GOT3 (cell line): ENCODE measurements at regions not wholly inside any gene's neighbourhood (a gene's known extent, or its start where the extent isn't known, plus 50 kb on each side); places are given as distances from the start of the nearest gene placed in this dataset.

Experiments used
- DNase-seq: peaks from one replicate; lab custom pipeline; 2025; ENCODE audit warnings: mixed read lengths; lab: John Stamatoyannopoulos, UW

GRCh38 chr9:107953556-107954125, 464.1 kb upstream of the KLF4 start:
- no peak for DNase-seq

- DNase-seq, result no peak
These were observed 463.2 kb upstream of the KLF4 start for GRCh38 chr9:107952773-107953172.

DNA sequence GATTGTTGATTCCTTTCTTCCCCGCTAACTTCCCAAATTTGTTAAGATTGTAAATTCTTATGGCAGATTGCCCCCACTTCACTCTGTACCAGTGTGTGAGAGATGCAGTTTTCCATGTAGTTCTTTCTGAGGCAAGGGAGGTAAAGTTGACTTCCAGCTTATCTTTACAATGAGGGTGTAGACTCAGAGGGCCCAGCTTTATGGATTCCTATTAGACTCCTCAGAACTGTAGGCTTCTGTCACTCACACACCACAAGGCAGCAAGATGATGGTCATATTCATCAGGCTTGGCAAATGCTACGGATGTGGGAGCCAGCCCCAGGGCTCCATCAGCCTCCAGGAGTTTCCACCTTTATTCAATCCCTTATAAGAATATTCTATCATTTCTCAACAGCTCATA, 461.9 kb upstream of the KLF4 start:
- no peak for DNase-seq

- no peak for DNase-seq
These were observed 459.5 kb upstream of the KLF4 start for GRCh38 chr9:107949061-107949460.

DNA sequence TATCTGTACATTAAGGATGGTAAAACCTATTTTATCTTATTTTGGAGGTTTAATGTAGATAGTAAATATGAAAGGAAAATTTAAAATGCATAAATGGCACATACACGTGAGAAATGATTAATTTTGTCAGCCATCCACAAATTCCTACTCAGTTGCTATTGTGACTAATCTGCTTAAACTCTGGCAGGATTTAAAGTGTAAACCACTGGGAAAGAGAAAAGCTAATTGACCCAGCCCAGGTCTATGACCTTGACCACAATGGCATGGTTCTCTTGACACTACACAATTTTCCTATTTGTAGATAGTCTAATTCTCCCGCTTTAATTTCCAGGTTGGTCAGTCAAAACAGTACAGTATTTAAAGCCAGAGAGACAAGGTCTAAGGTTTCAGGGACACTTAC, 459.0 kb upstream of the KLF4 start:
- no peak for DNase-seq

DNA sequence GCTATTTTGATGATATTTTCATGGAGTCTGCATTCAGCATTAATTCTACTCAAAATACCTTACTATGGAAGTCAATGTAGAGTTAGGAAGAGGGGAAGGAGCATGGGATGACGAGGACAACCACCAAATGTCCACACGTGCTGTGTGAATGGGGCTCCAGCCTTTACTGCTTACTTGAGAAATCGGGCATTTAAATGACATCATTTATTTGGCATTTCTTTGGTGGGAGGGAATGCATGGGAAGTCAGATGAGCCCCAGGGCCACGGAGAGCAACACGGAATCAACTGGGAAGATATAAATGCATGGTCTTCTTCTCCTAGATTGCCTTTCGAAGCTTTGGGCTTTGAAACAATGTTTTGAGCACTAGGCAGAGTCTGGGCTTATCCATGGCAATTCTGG, 458.5 kb upstream of the KLF4 start:
- no peak for DNase-seq

DNA sequence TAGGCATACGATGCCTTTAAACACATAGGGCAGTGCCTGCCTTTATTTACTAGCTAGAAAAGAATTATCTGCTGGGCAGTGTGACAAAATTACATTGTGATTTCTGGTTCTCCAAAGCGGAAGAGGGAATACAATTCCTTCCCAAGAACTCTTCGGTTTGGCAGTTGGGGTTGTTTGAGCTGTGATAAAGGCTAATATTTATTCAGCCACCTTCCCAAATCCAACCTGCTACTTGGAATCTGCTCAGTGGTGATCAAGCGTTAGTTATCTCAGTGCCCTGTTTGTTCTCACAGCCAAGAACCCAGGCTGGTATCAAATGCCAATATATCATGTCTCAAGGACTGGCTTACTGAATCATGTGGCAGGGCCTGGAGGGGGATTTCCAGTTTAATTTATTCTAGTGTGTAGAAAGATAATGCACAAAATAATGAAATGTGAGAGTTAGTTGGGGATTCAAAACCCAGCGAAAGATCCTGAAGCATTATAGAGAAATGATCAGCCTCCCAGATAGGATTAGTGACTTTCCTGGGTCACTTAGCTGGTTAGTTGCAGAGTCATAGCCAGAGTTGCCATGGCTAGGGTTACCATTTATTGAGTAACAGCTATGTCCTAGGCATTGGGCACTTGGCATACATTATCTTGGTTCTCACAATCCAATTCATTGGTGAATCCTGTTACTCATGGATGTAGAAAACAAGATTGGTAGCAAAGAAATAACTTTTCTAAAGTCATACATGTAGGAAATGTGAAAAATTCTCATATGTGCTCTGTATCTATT, 457.0 kb upstream of the KLF4 start:
- no peak for DNase-seq

GRCh38 chr9:107945961-107946360, 456.4 kb upstream of the KLF4 start:
- no peak for DNase-seq

GRCh38 chr9:107945493-107945892, 455.9 kb upstream of the KLF4 start:
- no peak for DNase-seq

GRCh38 chr9:107944387-107944786, 454.8 kb upstream of the KLF4 start:
- no peak for DNase-seq

DNA sequence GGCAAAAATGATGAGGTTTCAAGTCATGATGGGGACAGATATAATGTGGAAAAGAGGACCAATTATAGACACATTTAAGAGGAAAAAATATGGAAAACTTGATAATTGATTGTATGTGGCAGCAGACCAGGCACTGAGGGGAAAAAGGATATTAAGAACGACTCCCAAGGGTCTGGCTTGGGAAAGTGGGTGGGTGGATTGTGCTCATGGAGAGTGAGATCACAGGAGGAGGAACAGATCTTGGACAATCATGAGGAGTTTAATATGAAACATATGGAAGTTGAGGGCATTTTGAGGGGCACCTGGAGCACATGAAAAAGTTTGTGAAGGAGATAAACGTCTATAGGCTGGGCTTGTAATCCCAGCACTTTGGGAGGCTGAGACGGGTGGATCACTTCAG, 454.3 kb upstream of the KLF4 start:
- DNase-seq, result no peak

- DNase-seq, result no peak
These were observed 453.3 kb upstream of the KLF4 start for GRCh38 chr9:107942856-107943255.

GRCh38 chr9:107942291-107942690, 452.7 kb upstream of the KLF4 start:
- no peak for DNase-seq

DNA sequence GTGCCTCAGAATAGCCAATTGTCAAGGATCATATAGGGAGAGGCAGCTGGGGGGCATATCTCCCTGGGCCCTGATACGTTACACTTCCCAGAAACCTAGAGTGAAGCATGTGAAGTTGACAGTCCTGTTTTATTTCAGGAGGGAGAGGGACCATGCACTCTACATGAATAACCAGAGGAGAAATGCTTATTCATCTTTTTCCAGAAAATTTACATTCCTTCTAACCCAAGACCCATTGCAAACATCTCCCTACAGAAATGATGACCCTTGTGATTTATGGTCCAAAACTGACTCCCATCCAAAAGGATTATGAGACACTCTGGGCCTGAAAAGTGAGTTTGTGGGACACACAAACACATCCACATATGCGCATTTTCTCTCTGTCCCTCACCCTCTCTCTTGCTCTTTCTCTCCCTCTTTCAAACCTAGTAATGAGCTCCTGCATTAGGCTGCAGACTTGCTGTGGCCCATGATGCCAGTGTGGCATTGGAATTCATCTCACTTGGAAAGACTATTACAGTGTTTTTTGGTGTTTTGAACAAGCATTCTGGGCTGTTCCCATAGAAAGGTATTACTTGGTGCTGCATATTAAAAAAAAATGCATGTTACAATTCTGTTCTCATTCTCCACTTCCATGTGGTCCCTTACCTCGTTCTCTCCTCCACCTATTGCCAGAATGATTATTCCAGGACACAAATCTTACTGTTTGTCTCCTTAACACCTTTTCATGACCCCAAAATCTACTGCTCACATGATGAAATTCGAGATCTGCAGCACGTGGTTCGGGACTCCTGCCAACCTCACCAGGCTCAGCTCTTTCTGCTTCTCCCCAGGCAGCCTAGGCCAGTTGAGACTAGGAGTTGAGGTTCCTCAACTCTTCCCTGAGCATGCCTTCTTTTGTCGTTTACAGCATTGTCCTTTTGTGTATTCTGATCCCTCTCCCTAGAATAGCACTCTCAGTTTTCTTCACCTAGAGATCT, 451.3 kb upstream of the KLF4 start:
- DNase-seq, result no peak

DNA sequence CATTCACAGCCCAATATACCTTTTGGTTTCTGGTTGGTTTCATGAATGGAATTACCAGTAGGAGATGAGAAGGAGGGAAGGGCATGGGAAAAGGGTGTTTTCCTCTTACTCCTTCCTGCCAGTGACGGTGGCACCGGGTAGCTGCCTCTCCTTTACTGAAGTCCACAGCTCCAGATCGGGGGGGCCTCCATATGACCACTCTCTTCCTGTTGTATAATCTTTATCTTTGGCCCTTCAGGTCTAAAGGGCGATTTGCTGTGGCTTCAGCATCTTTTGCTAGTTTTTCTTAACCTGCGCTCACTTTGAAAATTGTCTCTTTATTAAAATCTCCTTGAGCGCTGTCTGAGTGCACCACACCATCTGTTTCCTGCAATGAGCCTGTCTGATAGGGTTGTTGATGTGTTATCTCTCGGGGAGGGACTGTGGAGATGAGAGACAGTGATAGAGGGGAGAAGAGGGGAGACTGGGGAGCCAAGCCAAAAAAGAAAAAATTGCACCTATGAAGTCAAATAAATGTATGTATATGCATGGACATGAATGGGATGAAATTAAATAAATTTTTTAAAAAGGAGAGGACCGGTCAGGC, 449.3 kb upstream of the KLF4 start:
- no peak for DNase-seq

DNA sequence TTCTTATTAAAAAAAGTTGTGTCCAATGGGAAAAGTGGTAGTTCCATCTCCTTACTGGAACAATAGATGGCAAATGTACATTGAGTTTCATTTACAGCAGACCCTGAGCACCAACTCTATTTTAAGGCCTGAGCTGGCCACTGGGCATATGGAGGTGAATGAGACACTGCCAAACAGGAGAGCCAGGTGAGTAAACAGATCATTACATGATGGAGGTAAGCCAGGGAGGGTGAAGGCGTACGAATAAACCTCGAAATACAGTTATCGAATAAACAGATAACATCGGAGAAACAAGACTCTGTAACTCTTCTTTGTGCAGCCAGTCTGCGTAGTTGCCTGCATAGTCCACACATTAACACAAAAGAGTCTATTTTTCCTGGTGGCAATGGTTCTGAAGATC, 446.4 kb upstream of the KLF4 start:
- no peak for DNase-seq

DNA sequence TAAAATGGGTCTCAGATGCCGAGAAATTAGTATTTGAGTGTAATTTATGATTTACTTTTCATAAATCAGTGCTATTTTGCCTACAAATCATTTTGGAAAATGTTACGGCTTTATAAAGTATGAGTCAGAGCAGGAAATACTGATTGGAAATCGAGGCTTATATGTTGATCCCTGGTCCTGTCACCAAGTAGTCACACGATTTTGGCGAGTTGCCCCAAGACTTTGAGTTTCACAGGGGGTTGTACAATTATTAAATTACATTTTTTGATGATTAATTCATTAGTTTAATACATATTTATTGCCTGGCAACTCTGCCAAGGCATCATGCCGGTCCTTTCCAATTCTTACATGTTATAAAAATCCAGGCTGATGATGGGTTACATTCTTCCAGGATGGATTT, 443.9 kb upstream of the KLF4 start:
- DNase-seq, result no peak

- no peak for DNase-seq
These were observed 443.5 kb upstream of the KLF4 start for GRCh38 chr9:107933097-107933496.

GRCh38 chr9:107932601-107933000, 443.0 kb upstream of the KLF4 start:
- DNase-seq, result no peak

- no peak for DNase-seq
These were observed 442.5 kb upstream of the KLF4 start for GRCh38 chr9:107932046-107932445.

DNA sequence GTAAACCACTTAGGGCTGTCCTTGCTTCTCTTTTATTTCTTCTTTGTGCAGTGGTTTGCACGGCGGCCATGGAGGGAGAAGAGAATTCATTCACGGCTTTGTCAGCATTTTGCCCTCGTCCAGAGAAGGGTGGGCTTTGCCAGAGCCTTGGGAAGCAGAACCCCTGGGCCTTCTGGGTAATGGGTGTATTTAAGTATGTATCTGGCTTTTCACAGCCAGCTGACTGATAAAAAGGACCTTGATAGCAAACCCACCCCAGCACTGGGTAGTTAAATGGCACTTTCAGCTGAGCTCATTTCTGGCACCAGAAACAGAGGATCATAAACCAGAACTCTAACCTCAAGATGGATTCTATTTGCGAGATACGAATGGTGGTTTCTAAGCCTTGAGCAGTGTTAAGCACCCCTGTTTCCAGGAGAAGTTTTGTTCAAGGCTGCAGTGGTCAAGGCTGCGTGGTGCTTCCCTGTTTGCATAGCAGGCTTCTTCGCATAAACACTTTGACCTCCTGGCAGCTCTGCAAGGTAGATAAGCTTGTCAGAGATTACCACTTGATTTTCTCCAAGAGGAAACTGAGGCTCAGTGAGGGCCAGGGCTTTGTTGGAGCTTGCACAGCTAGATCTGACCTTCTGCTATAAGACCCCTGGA, 441.6 kb upstream of the KLF4 start:
- no peak for DNase-seq

GRCh38 chr9:107929443-107929842, 439.9 kb upstream of the KLF4 start:
- DNase-seq, result no peak
